ENCODE measurements at regions not wholly inside any gene's neighbourhood (a gene's known extent, or its start where the extent isn't known, plus 50 kb on each side); places are given as distances from the start of the nearest gene placed in this dataset.

DNA sequence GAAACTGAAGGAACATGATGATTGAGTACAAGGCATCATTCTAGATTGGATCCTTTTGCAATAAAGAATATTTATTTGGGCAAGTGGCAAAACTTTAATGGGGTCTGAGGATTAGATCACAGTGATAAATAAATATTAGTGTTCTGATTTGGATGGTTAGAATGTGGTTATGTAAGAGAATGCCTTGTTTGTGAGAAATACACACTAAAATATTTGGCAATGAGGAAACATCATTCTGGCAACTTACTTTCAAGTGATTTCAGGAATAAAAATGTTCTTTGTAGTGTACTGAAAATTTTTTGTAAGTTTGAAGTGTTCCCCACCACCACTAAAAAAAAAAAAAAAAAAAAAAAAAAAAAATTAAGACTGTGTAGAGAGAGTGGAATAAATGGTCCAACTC, 185.1 kb upstream of the NEBL start:
- Histone ChIP-seq H3K27ac (ENCODE audit: low read length) (no peak overlapping the region), H3K27me3 (ENCODE audit: insufficient read depth, low read depth, low read length) (no peaks in the 10 kb centered on the region), H3K4me3 (ENCODE audit: low read length) (no peak overlapping the region), H3K9me2 (ENCODE audit: insufficient read depth, low read length) (no peaks in the 10 kb centered on the region), H3K9me3 (ENCODE audit: low read length) (no peaks in the 10 kb centered on the region), H3K4me2 (ENCODE audit: low read length) (no peak overlapping the region), H3K79me2 (replicated peaks; ENCODE audit: insufficient read depth, low read length) (no peaks in the 10 kb centered on the region), H3K36me3 (ENCODE audit: insufficient read depth, low read length) (no peaks in the 10 kb centered on the region), H3K9ac (ENCODE audit: low read length) (no peak overlapping the region), H4K20me1 (ENCODE audit: insufficient read depth) (no peaks in the 10 kb centered on the region), H3F3A (ENCODE audit: insufficient read depth, low read length, poor library complexity, severe bottlenecking) (no peaks in the 10 kb centered on the region), H2AFZ (ENCODE audit: low read depth, low read length) (no peak overlapping the region)
- no peak for TF ChIP-seq TAF1 (IDR thresholded peaks at IDR 0.05; ENCODE audit: low read depth)
- TF ChIP-seq, protein P1, sequence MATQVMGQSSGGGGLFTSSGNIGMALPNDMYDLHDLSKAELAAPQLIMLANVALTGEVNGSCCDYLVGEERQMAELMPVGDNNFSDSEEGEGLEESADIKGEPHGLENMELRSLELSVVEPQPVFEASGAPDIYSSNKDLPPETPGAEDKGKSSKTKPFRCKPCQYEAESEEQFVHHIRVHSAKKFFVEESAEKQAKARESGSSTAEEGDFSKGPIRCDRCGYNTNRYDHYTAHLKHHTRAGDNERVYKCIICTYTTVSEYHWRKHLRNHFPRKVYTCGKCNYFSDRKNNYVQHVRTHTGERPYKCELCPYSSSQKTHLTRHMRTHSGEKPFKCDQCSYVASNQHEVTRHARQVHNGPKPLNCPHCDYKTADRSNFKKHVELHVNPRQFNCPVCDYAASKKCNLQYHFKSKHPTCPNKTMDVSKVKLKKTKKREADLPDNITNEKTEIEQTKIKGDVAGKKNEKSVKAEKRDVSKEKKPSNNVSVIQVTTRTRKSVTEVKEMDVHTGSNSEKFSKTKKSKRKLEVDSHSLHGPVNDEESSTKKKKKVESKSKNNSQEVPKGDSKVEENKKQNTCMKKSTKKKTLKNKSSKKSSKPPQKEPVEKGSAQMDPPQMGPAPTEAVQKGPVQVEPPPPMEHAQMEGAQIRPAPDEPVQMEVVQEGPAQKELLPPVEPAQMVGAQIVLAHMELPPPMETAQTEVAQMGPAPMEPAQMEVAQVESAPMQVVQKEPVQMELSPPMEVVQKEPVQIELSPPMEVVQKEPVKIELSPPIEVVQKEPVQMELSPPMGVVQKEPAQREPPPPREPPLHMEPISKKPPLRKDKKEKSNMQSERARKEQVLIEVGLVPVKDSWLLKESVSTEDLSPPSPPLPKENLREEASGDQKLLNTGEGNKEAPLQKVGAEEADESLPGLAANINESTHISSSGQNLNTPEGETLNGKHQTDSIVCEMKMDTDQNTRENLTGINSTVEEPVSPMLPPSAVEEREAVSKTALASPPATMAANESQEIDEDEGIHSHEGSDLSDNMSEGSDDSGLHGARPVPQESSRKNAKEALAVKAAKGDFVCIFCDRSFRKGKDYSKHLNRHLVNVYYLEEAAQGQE (IDR thresholded peaks at IDR 0.05; ENCODE audit: borderline replicate concordance) = no peak
- TF ChIP-seq MXI1 (conservative IDR thresholded peaks at IDR 0.05; ENCODE audit: poor library complexity, severe bottlenecking) = no peak
- no peak for TF ChIP-seq CTCF (IDR thresholded peaks at IDR 0.05; ENCODE audit: poor library complexity, severe bottlenecking)
- no peak for TF ChIP-seq EP300 (conservative IDR thresholded peaks at IDR 0.05; ENCODE audit: poor library complexity, severe bottlenecking)
- no peak for TF ChIP-seq SMC3 (conservative IDR thresholded peaks at IDR 0.05; ENCODE audit: poor library complexity)
- TF ChIP-seq POLR2AphosphoS5 (IDR thresholded peaks at IDR 0.05) = no peak

DNA sequence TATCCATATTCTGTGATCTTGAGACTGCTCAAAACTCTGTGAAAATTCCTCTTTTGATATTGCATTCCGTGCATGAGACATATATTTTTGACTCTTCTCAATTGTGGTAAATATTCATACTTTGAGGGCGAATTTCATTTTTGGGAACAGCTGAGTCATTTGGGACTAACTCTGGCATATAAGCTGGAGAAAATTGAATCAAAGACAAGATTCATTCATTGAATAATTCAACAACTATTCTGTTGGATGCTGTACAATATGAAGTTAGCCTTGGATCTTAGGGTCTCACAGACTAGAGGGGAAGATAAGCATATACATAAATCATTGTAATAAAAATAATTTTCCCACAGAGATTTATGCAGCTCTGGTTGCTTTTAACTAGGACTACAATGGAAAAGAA, 183.2 kb upstream of the NEBL start:
- Histone ChIP-seq H3K9ac (ENCODE audit: low read length) (no peak overlapping the region), H3K79me2 (replicated peaks; ENCODE audit: insufficient read depth, low read length) (no peaks in the 10 kb centered on the region), H3K27me3 (ENCODE audit: insufficient read depth, low read depth, low read length) (no peaks in the 10 kb centered on the region), H3K36me3 (ENCODE audit: insufficient read depth, low read length) (no peaks in the 10 kb centered on the region), H3K9me2 (ENCODE audit: insufficient read depth, low read length) (no peaks in the 10 kb centered on the region), H3K4me3 (ENCODE audit: low read length) (no peak overlapping the region), H3K9me3 (ENCODE audit: low read length) (no peaks in the 10 kb centered on the region), H3K27ac (ENCODE audit: low read length) (no peak overlapping the region), H2AFZ (ENCODE audit: low read depth, low read length) (no peak overlapping the region), H3F3A (ENCODE audit: insufficient read depth, low read length, poor library complexity, severe bottlenecking) (no peaks in the 10 kb centered on the region), H3K4me2 (ENCODE audit: low read length) (no peak overlapping the region), H4K20me1 (ENCODE audit: insufficient read depth) (no peaks in the 10 kb centered on the region)
- TF ChIP-seq SMC3 (conservative IDR thresholded peaks at IDR 0.05; ENCODE audit: poor library complexity) = no peak
- TF ChIP-seq POLR2AphosphoS5 (IDR thresholded peaks at IDR 0.05) = no peak
- TF ChIP-seq CTCF (IDR thresholded peaks at IDR 0.05; ENCODE audit: poor library complexity, severe bottlenecking) = no peak
- TF ChIP-seq TAF1 (IDR thresholded peaks at IDR 0.05; ENCODE audit: low read depth) = no peak
- TF ChIP-seq RAD21 (conservative IDR thresholded peaks at IDR 0.05) = no peak
- TF ChIP-seq, protein P1 (IDR thresholded peaks at IDR 0.05; ENCODE audit: borderline replicate concordance) = no peak
- no peak for TF ChIP-seq MXI1 (conservative IDR thresholded peaks at IDR 0.05; ENCODE audit: poor library complexity, severe bottlenecking)
- no peak for TF ChIP-seq EP300 (conservative IDR thresholded peaks at IDR 0.05; ENCODE audit: poor library complexity, severe bottlenecking)
- no peak for TF ChIP-seq EZH2 (IDR thresholded peaks at IDR 0.05; ENCODE audit: borderline replicate concordance, insufficient read depth, low read length, poor library complexity, severe bottlenecking)
